ENCODE measurements at regions not wholly inside any gene's neighbourhood (a gene's known extent, or its start where the extent isn't known, plus 50 kb on each side); places are given as distances from the start of the nearest gene placed in this dataset.

DNA sequence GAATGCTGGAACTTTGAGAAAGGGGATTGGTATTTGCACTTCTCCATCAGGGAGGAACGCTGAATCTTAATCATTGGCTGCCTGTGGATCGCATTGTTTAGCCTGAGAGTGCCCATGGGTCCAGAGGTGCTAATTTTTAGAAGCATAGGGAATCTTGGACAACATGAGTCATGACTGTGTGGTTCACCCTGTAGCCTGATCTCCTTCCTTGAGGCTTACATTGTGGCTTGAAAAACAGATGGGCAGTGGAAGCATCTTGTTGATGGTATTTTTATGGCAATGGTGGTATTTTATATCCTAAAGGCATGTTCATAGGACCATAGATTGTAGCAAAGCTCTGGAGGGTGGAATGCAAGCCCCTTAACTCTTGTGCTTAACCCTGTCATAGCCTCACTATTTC is 99.2 kb upstream of the DBX1 start:
- no peak overlapping the region for H3K9ac ChIP-seq (ENCODE audit: low read length)
- no peak overlapping the region for H4K91ac ChIP-seq (ENCODE audit: low read depth, low read length)
- no peak overlapping the region for H4K8ac ChIP-seq (ENCODE audit: low read depth, low read length)
- no peak overlapping the region for H3K4ac ChIP-seq (ENCODE audit: low read depth, low read length)
- DNase-seq, result no peak
- no CpG with 5 or more reads among the region's 2 CpGs for WGBS (ENCODE audit: extremely low coverage, insufficient coverage, insufficient read length)
- no peak overlapping the region for H3K4me3 ChIP-seq (ENCODE audit: low read depth, low read length)
- no peak overlapping the region for H3K4me2 ChIP-seq (ENCODE audit: low read length)
- H3K14ac ChIP-seq (ENCODE audit: low read length), result no peak overlapping the region
- no peak overlapping the region for H2AFZ ChIP-seq (ENCODE audit: insufficient read depth, low read length, poor library complexity)
- no peak overlapping the region for H3K18ac ChIP-seq (ENCODE audit: low read length)
- no peaks in the 10 kb centered on the region for H3K79me2 ChIP-seq (ENCODE audit: control insufficient read depth, insufficient read depth, low read length, poor library complexity)
- no peaks in the 10 kb centered on the region for H3K79me1 ChIP-seq (ENCODE audit: low read length)
- H3K27ac ChIP-seq (ENCODE audit: low read depth, low read length), result no peak overlapping the region
- no peak overlapping the region for H4K12ac ChIP-seq (ENCODE audit: low read depth, low read length)
- no peaks in the 10 kb centered on the region for H3K27me3 ChIP-seq (ENCODE audit: insufficient read depth, low read length)
- no peak overlapping the region for H2BK5ac ChIP-seq (ENCODE audit: low read depth, low read length, poor library complexity)
- no peaks in the 10 kb centered on the region for H3K4me1 ChIP-seq (ENCODE audit: control insufficient read depth in 1 of 2, insufficient read depth in 2 of 2, low read length in 2 of 2)
- H2AK5ac ChIP-seq (ENCODE audit: low read length), result no peak overlapping the region
- H3K9me3 ChIP-seq (ENCODE audit: insufficient read depth, low read depth, low read length), result no peaks in the 10 kb centered on the region
- H3K23ac ChIP-seq (ENCODE audit: low read length), result no peak overlapping the region
- H2BK120ac ChIP-seq (ENCODE audit: insufficient read depth, low read length, poor library complexity), result no peak overlapping the region
- no peak overlapping the region for H2BK12ac ChIP-seq (ENCODE audit: low read length)
- no peaks in the 10 kb centered on the region for H3K36me3 ChIP-seq (ENCODE audit: control insufficient read depth in 1 of 2, insufficient read depth in 2 of 2, low read length in 2 of 2)

DNA sequence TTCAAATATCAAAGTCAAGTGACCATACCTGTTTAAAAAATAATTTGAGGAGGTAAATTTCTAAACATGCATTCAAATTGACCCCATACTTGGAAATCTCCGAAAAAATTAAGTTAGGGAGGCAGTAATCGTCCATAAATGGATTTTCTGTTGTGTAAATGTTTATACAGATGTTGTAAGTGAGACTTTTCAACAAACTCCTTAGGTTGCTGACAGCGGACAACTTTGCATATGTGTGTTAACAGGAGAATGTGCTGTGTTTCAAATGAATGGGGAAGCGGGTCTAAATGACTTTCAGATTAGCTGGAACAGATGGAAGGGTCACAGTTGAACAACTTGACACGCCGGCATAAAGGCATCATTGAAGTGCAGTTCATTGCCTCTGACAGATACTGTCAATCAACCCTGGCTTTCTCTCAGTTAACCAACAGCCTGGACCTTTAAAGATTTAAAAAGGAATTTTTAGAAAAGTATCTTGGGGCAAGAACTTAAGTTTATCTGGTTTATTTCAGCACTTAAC is 98.2 kb upstream of the DBX1 start:
- H3K4me1 ChIP-seq (ENCODE audit: control insufficient read depth in 1 of 2, insufficient read depth in 2 of 2, low read length in 2 of 2), result no peaks in the 10 kb centered on the region

DNA sequence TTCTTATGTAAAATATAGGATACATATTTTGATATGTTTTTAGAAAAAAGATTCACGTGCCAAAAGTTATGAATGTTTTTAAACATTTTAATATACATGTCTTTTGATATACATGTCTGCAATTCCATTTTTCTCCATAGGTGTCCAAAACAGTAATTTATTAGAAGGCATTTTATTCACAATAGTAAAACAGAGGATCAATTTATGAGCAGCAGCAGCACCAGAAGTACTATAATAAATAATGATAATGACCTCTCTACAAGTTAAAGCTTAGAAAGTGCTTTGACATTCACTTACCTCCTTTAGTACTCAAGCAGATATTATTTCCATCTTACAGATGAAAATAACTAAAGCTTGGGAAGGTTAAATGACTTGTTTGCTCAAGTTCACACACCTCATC is 96.7 kb upstream of the DBX1 start:
- H3K4me1 ChIP-seq (ENCODE audit: control insufficient read depth in 1 of 2, insufficient read depth in 2 of 2, low read length in 2 of 2), result no peaks in the 10 kb centered on the region
- no peaks in the 10 kb centered on the region for H3K79me2 ChIP-seq (ENCODE audit: control insufficient read depth, insufficient read depth, low read length, poor library complexity)
- H2BK120ac ChIP-seq (ENCODE audit: insufficient read depth, low read length, poor library complexity), result no peak overlapping the region
- no peak overlapping the region for H2AFZ ChIP-seq (ENCODE audit: insufficient read depth, low read length, poor library complexity)
- no peak overlapping the region for H2BK12ac ChIP-seq (ENCODE audit: low read length)
- H2BK5ac ChIP-seq (ENCODE audit: low read depth, low read length, poor library complexity), result no peak overlapping the region
- H3K4ac ChIP-seq (ENCODE audit: low read depth, low read length), result no peak overlapping the region
- no peak overlapping the region for H3K23ac ChIP-seq (ENCODE audit: low read length)
- no peak overlapping the region for H3K9ac ChIP-seq (ENCODE audit: low read length)
- no peak overlapping the region for H4K91ac ChIP-seq (ENCODE audit: low read depth, low read length)
- DNase-seq, result no peak
- no peak overlapping the region for H3K14ac ChIP-seq (ENCODE audit: low read length)
- no peak overlapping the region for H2AK5ac ChIP-seq (ENCODE audit: low read length)
- no peaks in the 10 kb centered on the region for H3K79me1 ChIP-seq (ENCODE audit: low read length)
- WGBS (ENCODE audit: extremely low coverage, insufficient coverage, insufficient read length), result no CpG with 5 or more reads among the region's 1 CpG
- H3K4me2 ChIP-seq (ENCODE audit: low read length), result no peak overlapping the region
- no peak overlapping the region for H3K18ac ChIP-seq (ENCODE audit: low read length)
- no peak overlapping the region for H3K4me3 ChIP-seq (ENCODE audit: low read depth, low read length)
- no peak overlapping the region for H4K8ac ChIP-seq (ENCODE audit: low read depth, low read length)
- H3K36me3 ChIP-seq (ENCODE audit: control insufficient read depth in 1 of 2, insufficient read depth in 2 of 2, low read length in 2 of 2), result no peaks in the 10 kb centered on the region
- H4K12ac ChIP-seq (ENCODE audit: low read depth, low read length), result no peak overlapping the region
- no peaks in the 10 kb centered on the region for H3K27me3 ChIP-seq (ENCODE audit: insufficient read depth, low read length)
- H3K9me3 ChIP-seq (ENCODE audit: insufficient read depth, low read depth, low read length), result no peaks in the 10 kb centered on the region
- H3K27ac ChIP-seq (ENCODE audit: low read depth, low read length), result no peak overlapping the region

More for the DNA sequence above, 98.2 kb upstream of the DBX1 start:
- Histone ChIP-seq H3K79me2 (ENCODE audit: control insufficient read depth, insufficient read depth, low read length, poor library complexity) (no peaks in the 10 kb centered on the region), H3K9me3 (ENCODE audit: insufficient read depth, low read depth, low read length) (no peaks in the 10 kb centered on the region), H3K4me3 (ENCODE audit: low read depth, low read length) (no peak overlapping the region), H2BK120ac (ENCODE audit: insufficient read depth, low read length, poor library complexity) (no peak overlapping the region), H2AFZ (ENCODE audit: insufficient read depth, low read length, poor library complexity) (no peak overlapping the region), H3K79me1 (ENCODE audit: low read length) (no peaks in the 10 kb centered on the region), H4K8ac (ENCODE audit: low read depth, low read length) (no peak overlapping the region), H4K12ac (ENCODE audit: low read depth, low read length) (no peak overlapping the region), H3K4me2 (ENCODE audit: low read length) (no peak overlapping the region), H3K36me3 (ENCODE audit: control insufficient read depth in 1 of 2, insufficient read depth in 2 of 2, low read length in 2 of 2) (no peaks in the 10 kb centered on the region), H2BK12ac (ENCODE audit: low read length) (no peak overlapping the region), H2AK5ac (ENCODE audit: low read length) (no peak overlapping the region), H4K91ac (ENCODE audit: low read depth, low read length) (no peak overlapping the region), H3K4ac (ENCODE audit: low read depth, low read length) (no peak overlapping the region), H2BK5ac (ENCODE audit: low read depth, low read length, poor library complexity) (no peak overlapping the region), H3K9ac (ENCODE audit: low read length) (no peak overlapping the region), H3K23ac (ENCODE audit: low read length) (no peak overlapping the region), H3K27ac (ENCODE audit: low read depth, low read length) (no peak overlapping the region), H3K14ac (ENCODE audit: low read length) (no peak overlapping the region), H3K27me3 (ENCODE audit: insufficient read depth, low read length) (no peaks in the 10 kb centered on the region), H3K18ac (ENCODE audit: low read length) (no peak overlapping the region)
- WGBS (ENCODE audit: extremely low coverage, insufficient coverage, insufficient read length), result no CpG with 5 or more reads among the region's 6 CpGs
- no peak for DNase-seq

DNA sequence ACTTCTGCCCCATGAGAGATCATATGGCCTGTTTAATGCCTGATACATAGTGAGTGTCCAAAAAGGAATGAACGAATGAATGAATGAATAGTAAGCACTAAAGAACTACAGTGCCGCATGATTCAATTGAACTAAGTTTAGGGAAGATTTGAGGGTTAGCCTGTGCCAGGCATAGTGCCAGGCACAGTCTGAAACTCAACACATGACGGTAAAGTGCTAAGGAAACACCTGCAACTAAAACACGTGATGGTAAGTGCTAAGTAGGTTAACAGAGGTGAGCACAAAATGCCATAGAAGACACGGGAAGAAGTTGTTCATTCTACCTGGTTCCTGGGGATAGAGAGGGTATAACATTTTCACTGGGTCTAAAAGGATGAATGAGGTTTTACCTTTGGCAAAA is 93.5 kb upstream of the DBX1 start:
- Histone ChIP-seq H3K9ac (ENCODE audit: low read length) (no peak overlapping the region), H4K91ac (ENCODE audit: low read depth, low read length) (no peak overlapping the region), H3K27me3 (ENCODE audit: insufficient read depth, low read length) (no peaks in the 10 kb centered on the region), H3K79me2 (ENCODE audit: control insufficient read depth, insufficient read depth, low read length, poor library complexity) (no peaks in the 10 kb centered on the region), H3K79me1 (ENCODE audit: low read length) (no peaks in the 10 kb centered on the region), H4K8ac (ENCODE audit: low read depth, low read length) (no peak overlapping the region), H3K9me3 (ENCODE audit: insufficient read depth, low read depth, low read length) (no peaks in the 10 kb centered on the region), H3K4ac (ENCODE audit: low read depth, low read length) (no peak overlapping the region), H2AFZ (ENCODE audit: insufficient read depth, low read length, poor library complexity) (no peak overlapping the region), H3K4me1 (ENCODE audit: control insufficient read depth in 1 of 2, insufficient read depth in 2 of 2, low read length in 2 of 2) (no peaks in the 10 kb centered on the region), H2BK12ac (ENCODE audit: low read length) (no peak overlapping the region), H2BK120ac (ENCODE audit: insufficient read depth, low read length, poor library complexity) (no peak overlapping the region), H3K18ac (ENCODE audit: low read length) (no peak overlapping the region), H2BK5ac (ENCODE audit: low read depth, low read length, poor library complexity) (no peak overlapping the region), H3K14ac (ENCODE audit: low read length) (no peak overlapping the region), H4K12ac (ENCODE audit: low read depth, low read length) (no peak overlapping the region), H2AK5ac (ENCODE audit: low read length) (no peak overlapping the region), H3K4me2 (ENCODE audit: low read length) (no peak overlapping the region), H3K4me3 (ENCODE audit: low read depth, low read length) (no peak overlapping the region), H3K27ac (ENCODE audit: low read depth, low read length) (no peak overlapping the region), H3K36me3 (ENCODE audit: control insufficient read depth in 1 of 2, insufficient read depth in 2 of 2, low read length in 2 of 2) (no peaks in the 10 kb centered on the region), H3K23ac (ENCODE audit: low read length) (no peak overlapping the region)
- WGBS (ENCODE audit: extremely low coverage, insufficient coverage, insufficient read length), result no CpG with 5 or more reads among the region's 5 CpGs
- DNase-seq, result no peak
